GM23248 (cell line): ENCODE measurements at regions not wholly inside any gene's neighbourhood (a gene's known extent, or its start where the extent isn't known, plus 50 kb on each side); places are given as distances from the start of the nearest gene placed in this dataset.

Experiments used
- EZH2 ChIP-seq: fragments of 200-600 bp; sonication (generic); IDR thresholded peaks from 2 replicates; pipeline ENCODE4 v1.6.1; 2018; ENCODE audit warnings: antibody characterized with exemption, mild to moderate bottlenecking; ENCODE audit not compliant: insufficient read depth, poor library complexity, severe bottlenecking
- EZH2phosphoT487 ChIP-seq: fragments of 200-600 bp; sonication (generic); IDR thresholded peaks from 2 replicates; pipeline ENCODE4 v1.6.1; 2018; ENCODE audit warnings: antibody characterized with exemption, moderate library complexity, mild to moderate bottlenecking, low read depth; ENCODE audit not compliant: insufficient read depth

DNA sequence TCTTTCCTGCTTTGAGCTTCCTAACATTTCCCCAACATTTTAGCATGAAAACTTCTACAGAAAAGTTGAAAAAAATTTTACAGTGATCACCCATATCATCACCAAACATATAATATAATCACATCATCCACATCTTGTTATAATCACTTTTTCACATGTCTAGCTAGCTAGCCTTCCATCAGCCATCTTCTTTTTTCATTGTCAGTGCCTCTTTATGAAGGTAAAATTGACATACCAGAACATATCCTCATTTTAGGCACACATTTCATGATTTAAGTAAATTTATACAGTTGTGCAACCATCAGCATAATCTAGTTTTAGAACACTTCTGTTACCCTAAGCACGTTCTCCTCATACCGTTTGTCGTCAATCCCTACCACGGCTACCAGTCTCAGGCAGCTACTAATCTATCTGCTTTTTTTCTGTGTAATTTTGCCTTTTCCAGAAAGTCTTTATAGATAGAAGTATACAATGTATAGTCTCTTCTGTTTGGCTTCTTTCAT lies 73.7 kb downstream of the VEGFA start:
- TF ChIP-seq EZH2: no peak
- no peak for TF ChIP-seq EZH2phosphoT487
